ENCODE measurements at regions not wholly inside any gene's neighbourhood (a gene's known extent, or its start where the extent isn't known, plus 50 kb on each side); places are given as distances from the start of the nearest gene placed in this dataset.
A peak's percentile ranks its signal among the peaks of the same experiment; 100 is the strongest.
"Not testable (repeated sequence)": the region's sequence is repeated elsewhere in the genome, so short reads cannot be mapped to it uniquely, and the experiment has no call there.

DNA sequence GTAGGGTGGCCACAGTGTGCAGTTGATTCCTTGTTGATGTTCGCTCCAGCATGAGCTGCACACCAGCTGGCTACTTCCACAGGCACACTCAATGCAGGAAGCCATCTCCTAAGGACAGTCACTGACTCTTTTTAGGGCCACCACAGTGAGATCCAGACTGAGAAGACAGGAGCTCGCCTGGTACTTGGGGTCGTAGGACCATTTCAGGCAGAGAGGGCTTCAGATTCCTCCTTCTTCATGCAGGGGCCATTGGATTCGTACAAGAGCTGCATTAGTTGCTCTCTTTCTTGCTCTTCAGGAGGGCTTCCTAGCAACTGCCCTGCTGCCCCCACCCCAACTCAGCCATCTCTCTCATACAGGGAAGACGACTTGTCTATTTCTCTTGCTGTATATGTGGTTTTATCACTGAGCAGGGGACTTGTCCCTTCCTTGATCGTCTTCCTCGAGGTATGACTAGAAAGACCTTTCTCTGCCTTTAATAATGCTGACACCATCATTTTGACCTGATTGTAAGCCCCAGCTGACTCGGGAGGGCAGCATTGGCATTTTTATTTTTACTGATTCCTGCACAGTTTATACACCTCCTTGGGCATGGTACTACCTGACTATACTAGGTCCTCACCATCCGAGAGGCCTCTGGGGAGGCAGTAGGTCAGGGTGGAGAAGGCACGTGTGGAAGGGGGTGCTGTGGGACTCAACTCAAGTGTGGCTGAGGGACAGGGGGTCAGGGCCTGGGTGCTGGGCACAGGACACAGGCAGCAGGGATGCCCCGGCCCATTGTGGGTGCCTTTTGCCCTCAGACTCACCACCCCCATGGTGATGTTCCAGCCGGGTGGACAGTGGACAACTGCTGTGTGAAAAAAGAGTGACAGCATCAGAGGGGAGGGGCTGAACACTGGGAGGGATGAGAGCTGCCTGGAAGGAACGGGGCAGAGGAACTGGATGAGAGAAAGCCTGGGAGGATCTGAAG lies 136.7 kb upstream of the ZNF746 start:
- DNase-seq (ENCODE audit: low spot score) = no peak

DNA sequence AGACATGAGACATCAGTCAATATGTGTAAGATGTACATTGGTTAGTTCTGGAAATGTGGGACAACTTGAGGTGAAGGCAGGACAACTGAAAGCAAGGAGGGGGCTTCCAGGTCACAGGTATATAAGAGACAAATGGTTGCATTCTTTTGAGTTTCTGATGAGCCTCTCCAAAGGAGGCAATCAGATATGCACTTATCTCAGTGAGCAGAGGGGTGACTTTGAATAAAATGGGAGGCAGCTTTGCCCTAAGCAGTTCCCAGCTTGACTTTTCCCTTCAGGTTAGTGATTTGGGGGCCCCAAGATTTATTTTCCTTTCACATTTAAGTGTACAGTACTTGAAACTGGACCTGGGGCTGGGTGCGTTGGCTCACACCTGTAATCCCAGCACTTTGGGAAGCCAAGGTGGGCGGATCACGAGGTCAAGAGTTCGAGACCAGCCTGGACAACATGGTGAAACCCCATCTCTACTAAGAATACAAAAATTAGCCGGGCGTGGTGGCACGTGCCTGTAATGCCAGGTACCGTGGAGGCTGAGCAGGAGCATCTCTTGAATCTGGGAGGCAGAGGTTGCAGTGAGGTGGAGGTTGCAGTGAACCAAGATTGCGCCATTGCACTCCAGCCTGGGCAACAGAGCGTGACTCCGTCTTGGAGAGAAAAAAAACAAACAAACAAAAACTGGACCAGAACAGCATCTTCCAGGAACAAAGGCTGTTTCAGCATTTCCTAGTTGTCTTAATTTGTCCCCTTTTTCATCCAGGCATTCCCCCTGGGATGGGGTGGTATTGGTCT lies 130.9 kb upstream of the ZNF746 start:
- not testable (repeated sequence) for DNase-seq (ENCODE audit: low spot score)

DNA sequence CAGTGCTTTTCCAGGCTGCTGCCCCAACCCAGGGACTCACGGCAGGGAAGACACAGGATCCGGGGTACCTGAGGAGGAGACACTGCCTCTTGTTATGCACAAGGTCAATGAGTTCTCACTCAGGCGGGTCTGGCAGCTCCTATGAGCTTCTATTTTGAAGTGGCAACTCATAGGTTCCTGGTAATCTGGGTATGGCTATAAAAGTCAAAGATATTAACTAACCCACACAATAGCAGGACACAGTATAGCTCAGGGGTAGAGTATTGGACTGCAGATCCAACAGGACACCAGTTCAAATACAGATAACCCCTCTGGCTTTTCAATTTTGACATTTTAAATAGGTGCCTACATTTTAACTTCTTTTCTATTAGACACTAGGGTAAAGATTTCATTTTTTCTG lies 130.3 kb upstream of the ZNF746 start:
- DNase-seq (ENCODE audit: low spot score) = no peak

DNA sequence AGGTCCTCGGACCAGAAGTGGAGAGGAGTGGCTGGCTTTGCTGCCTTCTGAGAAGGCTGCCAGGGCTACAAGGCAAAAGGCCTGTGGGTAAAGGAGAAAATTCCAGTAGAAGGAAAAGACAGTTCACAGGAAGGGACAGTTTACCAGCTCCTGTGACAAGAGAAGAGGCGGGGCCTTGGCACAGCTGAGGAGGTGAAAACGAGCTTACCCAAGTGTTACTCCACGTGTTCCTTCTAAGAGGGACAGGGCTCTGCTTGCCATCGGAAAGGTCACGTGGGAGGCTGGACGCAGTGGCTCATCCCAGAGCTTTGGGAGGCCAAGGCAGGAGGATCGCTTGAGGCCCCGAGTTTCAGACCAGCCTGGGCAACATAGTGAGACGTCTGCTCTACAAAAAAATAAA lies 129.4 kb upstream of the ZNF746 start:
- DNase-seq (ENCODE audit: low spot score) = no peak

DNA sequence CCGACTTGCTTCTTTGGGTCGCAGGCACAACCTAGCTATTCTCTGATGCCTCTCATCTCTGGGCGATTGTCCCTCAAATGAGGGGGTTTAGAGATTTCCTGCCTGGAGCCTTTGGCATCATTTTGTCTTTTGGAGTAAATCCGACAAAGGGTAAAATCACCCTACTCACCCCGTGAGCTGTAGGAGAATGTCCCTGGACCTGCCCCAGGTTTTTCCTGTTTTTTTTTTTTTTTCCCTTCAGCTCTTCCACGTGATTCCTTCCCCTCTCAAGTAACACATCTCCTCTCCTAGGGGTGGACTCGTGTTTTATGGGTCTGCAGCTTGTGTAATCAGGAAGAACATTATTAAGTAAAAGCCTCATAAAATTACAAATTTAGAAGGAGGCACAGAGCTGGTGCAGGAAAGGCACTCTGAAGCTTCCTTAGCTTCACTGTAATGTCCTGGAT lies 128.4 kb upstream of the ZNF746 start:
- no peak for DNase-seq (ENCODE audit: low spot score)

DNA sequence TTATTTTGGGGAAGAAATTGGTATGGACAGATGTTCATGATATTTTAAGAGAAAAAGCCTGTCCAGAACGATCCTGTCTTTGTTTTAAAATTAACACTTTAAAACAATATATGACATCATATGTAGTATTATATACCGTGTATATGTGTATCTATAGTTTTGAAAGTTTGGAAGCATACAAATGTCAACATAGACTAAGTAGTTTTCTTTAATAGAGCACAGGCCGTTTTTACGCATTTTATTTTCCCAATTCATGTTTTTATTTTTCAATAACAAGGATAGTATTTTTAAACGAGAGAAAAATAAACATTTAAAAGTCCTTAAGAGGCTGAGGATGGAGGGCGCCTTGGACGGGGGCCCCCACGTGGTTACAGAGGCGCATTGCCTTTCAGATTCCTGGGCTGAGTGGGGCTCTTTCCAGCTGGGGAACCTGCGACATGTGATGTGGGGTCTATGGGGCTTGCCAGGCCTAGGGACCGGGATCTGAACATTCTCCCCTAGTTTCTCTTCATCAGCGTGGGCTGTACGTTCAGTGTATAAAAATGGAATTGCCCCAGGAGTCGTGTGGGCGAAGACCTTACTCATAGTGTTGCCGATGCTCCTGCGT lies 127.8 kb upstream of the ZNF746 start:
- DNase-seq (ENCODE audit: low spot score) = peak; percentile 69

DNA sequence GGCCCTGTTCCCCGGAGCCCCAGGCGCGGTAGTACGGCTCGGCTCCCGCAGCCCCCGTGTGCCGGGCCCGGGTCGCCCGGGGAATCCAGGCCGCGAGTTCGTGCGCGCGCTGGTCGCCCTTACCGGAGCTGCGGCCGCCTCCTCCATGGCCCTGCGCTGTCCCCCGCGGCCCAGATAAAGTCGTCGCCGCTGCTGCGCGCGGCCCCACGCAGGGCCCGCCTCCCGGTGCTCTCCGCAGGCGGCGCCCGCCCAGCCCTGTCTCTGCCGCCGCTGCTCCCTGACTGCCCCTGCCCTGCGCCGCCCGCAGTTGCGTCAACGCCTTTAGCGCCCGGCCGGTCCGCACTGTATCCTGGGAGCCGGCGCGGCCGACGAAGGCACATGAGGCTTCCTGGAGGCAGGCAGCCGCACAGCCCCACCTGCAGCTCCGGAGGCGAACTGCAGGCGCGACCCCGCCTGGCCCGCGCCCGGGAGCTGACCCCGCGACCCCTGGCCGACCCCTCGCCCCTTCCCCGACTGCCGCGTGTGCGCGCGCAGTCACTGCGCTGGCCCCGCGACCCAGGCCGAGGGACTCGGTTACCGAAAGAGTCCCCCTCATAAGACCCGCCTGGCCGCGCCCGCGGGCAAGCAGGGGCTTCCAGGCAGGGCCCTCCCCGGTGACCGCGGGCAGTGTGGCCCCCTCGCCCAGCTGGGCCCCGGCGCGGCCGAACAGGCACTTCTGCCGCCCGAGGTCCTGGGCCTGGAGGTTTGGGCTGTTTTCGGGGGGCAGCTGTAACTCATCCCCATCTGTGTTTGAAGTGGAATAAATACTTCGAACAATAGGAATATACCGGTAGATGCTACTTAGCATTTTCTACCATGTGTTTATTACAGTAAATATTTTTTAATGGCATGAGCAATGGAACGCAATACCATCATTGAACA lies 127.1 kb upstream of the ZNF746 start:
- DNase-seq (ENCODE audit: low spot score) = peak; percentile 84

DNA sequence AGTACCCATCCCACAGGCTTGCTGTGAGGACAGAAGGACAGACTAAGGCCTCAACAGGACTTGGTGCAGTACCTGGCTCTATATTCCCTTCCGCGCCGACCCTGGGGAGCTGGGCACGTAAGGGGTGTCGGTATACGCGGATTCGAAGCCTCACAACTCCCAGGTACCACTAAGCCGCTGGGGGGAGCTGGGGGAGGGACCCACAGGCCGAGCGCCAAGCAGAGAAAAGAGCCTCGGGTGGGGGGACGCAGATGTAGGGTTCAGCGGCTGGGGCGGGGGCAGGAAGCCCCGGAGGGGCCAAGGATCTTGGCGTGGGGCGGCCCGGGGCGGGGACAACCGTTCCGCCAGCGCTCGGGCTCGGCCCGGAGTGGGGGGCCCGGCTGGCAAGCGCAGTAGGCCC lies 126.4 kb upstream of the ZNF746 start:
- peak; percentile 25 for DNase-seq (ENCODE audit: low spot score)

DNA sequence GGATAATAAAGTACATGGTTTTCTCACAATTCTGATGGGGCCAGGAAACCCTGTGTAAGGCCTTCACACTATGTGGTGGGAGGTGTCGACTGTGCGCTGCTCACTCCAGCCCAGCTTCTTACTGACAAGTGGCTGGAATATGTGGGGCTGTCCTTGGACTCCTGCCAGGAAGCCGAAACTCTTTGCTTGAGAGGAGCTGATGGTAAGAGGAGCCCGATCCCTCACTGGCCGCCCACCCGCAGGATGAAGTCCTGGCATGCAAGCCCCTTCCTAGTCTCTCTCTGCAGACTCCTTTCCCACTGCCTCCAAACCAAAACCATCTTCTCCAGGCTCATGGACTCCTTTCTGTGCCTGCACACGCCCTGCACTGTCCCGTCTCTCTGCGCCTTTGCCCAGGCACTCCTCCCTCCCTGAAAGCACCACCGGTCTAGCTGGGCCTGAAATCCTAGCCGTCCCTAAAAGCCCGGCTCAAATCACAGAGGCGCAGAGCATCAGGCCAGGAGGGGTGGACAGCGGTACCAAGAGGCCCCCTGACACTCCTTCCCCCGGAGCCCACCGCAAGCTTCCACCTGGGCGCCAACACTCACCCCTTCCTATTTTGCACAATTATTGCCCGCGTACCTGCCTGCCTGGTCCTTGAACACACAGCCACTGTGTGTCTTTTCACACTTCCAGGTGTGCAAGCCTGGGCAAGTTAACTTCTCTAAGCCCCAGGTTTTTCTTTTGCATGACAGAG lies 125.8 kb upstream of the ZNF746 start:
- not testable (repeated sequence) for DNase-seq (ENCODE audit: low spot score)

DNA sequence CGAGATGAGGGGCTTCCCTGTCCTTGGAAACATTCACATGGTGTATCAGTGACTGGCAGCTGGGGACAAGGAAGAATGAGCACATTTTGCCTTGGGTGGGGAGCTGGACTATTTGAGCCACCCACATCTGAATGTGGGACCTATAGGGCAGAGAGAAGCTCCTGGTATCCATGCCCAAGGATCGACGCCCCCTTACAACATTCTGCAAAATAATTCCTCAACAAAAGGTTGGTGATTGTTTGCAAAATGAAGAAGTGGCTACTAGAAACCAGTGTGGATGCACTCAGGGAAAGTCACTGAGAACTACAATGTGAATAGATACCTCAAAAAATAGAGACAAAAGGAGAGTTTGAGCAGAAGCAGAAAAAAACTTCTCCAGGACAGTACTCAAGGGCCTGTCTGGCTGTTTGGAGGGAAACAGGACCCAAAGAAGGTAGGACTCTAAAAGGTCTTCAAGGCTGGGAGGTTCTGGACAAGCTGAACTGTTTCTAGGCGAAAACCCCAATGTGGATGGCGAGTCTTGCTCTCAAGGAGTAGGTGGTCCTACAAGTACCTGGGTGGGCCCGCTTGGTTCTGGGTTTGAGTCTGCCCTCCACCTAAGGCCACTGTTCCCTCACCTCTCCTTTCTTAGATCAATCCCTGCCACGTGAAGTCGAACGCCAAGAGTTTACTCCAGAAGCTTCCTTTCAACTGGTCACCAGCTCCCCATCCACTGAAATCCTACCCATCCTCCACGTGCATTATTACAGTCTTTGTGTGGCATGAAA lies 125.0 kb upstream of the ZNF746 start:
- DNase-seq (ENCODE audit: low spot score) = no peak

DNA sequence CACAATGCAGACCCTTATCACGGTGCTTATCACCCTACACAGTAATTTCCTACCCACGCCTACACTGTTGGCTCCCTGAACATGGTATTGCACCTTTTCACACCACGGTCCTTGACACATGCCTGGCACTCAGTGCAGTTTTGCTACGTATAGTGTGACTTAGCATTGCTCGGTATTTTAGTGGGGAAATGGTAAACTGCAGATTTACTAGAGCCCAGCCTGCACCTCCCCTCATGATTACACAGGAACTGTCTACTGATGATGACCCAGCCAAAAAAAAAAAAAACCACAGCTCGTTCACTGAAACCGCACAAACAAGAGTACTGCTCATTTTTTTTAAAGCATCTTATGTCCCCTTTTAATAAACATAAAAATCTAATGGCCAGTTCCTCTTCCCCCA lies 124.2 kb upstream of the ZNF746 start:
- DNase-seq (ENCODE audit: low spot score) = no peak

DNA sequence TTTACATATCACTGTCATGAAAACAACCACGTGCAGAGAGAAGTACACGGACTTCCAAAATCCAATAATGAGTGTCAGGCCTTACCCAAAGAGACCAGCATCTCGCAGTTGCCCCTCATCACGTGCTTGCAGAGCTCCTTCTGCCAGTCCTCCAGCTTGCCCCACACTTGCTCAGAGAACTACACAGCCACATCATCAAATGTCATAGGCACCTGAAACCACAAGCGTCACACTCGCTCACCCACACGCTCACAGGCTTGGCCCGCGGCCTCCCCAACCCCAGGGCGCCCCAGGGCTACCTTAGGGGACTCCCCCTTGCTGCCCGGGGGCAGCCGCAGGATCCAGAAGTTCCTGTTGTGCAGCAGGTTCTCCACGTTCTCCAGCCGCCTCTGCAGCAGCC lies 123.4 kb upstream of the ZNF746 start:
- no peak for DNase-seq (ENCODE audit: low spot score)

DNA sequence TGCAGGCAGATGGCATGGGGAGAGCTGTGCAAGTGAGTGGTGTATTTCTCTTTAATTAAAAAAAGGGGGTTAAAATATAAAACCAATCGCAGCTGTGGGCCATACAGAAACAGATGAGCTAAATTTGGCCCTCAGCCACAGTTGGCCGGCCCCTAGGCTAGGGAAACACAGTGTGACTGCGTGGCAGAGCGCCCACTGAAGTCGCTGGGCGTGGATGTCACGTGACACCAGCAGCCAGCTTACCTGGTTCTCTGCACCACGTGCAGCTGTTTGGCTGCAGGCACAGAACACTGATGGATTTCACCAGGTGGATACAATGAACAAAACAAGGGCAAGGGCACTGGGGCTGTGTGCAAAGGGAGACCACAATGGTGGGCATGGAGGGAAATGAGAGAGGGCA lies 119.3 kb upstream of the ZNF746 start:
- DNase-seq (ENCODE audit: low spot score) = no peak

DNA sequence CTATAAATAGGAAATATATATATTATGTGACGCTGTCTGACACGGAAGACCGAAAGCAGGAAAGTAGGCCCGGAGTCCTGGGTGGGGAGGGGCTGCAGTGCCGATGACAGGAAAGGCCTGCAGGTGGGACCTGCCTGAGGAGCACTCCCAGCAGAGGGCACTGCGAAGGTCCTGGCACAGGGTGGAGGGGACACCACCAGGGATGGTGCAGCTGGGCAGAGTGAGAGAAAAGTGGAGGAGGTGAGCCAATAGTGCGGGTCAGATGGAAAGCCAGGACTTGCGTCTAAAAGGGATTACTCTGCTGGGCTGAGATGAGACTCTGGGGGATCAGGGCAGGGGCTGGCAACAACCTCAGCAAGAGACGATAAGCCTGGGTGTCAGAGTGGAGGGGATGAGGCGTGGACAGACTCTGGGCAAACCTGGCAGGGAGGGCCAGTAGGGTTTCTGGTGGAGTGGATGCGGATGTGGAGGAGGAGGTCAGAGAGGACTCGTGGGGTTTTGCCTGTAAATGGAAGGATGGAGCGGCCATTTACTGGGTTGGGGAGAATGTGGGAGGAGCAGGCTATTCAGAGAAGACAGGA lies 118.2 kb upstream of the ZNF746 start:
- DNase-seq (ENCODE audit: low spot score) = no peak

DNA sequence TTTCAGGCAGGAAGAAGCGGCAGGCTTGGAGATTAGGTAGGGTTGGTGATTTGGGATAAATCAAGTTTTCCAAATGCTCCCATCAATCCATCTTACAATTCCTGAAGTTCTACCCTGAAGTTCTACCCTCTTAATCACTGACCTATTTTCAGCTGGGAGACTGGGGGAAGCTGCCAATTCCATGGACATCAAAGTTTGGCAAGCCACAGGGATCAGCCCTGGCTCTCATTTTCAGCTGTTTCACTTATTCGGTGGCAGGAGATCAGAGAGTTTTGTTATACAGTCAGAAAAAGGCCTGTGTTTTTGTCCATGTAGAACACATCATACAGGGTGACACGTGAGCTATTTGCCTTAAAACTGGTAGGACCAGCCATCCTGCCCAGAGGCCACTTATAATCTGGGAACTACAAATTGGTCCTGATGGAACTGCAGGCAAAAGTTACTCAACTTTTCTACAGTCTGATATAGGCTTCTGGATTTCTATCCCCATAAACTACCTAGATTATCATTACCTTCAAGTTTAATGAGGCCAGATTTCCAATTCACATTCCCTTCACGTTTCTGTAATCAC lies 112.9 kb upstream of the ZNF746 start:
- no peak for DNase-seq (ENCODE audit: low spot score)

DNA sequence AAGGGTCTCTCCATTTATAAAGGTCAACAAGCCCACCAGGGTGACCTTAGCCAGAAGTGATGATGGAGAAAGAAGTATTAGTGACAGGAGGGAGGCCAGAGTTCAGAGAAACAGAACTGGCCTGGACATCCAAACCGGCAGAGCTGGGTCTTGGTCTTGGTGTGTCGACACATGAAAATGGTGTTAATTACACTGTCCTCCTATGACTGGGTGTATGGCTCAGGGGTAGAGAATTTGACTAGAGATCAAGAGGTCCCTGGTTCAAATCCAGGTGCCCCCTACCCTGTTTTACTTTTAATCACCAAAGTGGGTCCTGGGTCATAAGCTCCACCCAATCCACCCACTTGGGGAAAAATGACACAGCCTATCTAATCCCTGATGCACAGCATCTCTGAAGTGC lies 110.6 kb upstream of the ZNF746 start:
- DNase-seq (ENCODE audit: low spot score) = no peak

DNA sequence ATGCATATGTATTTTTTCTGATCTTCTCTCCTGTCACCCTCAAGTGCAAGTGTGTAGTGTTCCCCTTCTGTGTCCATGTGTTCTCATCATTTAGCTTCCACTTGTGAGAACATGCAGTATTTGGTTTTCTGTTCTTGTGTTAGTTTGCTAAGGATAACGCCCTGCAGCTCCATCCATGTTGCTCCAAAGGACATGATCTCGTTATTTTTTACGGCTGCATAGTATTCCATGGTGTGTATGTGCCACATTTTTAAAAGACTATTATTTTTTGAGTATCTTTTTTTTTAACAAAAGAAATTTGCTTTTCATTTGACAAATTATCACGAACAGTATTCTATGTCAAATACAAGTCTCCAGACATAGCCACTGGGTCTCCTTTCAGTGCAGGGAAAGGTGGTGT lies 110.1 kb upstream of the ZNF746 start:
- no peak for DNase-seq (ENCODE audit: low spot score)

DNA sequence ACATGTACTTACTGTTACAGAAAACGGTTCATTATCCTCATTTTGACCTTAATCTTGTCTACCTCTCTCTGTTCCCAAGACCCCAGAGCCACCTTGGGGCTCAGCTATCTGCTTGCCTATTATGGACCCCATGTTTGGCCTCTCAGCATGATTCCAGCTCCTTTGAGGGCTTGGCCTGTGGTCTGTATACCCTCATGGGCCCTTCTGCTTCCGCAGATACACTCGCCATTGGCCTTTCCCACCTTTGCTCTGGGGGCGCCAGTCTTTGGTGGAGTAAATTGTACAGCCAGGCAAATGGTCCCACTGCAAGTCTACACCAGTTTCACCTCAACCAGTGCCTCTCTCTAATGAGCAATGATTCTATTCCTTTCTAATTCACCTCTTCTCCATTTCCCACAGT lies 109.2 kb upstream of the ZNF746 start:
- DNase-seq (ENCODE audit: low spot score) = no peak

DNA sequence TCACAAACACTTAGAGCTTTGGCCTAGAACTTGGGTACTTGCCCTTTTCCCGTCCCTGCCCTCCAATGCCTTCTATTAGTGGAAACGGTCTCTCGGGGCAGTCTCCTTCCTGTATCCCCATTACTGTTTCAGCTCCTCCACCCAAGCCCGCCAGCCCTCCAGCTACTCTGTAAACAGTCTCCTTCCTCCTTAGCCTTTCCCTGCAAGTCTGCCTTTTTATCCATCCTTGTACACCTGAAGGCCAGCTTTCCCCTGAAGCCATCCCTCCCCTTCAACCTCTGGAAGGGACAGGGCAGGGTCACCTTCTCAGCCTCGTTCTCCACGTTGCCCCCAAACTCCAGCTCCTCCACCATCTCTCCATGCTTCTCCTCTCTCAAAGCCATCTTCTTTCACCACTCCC lies 108.1 kb upstream of the ZNF746 start:
- no peak for DNase-seq (ENCODE audit: low spot score)
